GM19463 (cell line): ENCODE measurements at regions not wholly inside any gene's neighbourhood (a gene's known extent, or its start where the extent isn't known, plus 50 kb on each side); places are given as distances from the start of the nearest gene placed in this dataset.
"Not testable (repeated sequence)": the region's sequence is repeated elsewhere in the genome, so short reads cannot be mapped to it uniquely, and the experiment has no call there.

ENCODE experiments used
- ATAC-seq: cut with Tn5 transposase; IDR thresholded peaks from one replicate; pipeline ENCODE4 v1.9.1; 2021; ENCODE audit warnings: mild to moderate bottlenecking, moderate library complexity; ENCODE audit not compliant: unreplicated experiment

DNA sequence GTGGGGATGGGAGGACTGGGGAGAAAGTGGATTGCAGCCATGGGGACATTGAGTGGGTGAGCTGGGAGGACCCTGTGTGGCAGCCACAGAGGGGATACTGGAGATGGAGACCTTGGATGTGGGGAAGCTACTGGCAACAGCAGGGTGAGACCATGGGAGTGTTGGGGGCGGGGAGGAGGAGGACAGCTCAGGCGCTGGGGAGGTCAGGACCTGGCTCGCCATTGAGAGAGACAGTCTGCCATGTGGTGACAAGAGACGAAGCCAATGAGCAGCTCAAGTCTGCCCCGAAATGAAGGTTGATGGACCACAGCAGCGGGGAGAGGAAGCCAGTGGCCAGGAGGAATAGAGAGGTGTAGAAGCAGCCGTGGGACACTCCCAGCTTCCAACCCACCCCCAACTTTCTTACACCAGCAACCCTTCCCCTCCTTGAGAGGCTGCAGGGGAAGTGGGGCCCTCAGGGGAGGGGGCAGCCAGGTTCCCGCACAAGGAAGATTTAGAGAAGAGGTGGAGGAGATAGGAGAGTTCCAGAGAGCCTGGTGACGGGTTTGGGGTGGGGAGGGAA lies 118.1 kb downstream of the ASB7 start:
- no peak for ATAC-seq

DNA sequence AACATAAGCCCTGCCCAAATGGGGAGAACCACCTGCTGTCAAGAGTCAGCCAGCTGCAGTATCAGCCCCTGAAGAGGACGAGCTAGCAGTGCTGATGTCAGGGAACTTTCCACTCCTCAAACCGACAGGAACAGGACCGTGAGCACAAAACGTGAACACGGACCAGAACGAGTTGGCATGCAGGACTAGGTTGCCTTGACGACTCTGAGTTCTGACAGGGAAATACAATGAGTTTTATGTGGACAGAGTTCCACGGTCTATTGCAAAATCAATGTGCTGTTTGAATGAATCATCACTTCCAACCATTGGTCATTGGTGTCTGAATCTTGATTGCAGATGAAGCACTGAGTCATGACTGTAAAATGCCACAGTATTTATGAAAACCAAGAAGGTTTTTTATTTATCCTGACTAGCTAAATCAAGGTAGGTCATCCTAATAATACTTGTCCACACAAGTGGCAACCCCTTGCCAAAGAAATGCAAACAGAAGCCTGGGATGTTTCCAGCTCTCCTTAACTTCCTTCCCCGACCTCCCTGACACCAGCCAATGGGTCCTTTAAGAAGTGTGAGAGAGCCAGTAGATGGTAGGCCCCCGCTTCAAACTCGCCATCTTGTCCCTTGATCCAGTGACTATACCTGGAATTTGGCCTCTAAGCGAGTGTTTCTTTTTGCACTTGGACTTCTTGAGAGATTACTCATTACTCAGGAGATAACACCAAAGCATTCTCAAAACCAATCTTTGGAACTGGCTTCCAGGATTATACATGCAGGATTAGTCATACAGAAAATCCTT lies 119.6 kb downstream of the ASB7 start:
- no peak for ATAC-seq

- ATAC-seq, result no peak
Measured at GRCh38 chr15:100722551-100723314, 120.3 kb downstream of the ASB7 start.

DNA sequence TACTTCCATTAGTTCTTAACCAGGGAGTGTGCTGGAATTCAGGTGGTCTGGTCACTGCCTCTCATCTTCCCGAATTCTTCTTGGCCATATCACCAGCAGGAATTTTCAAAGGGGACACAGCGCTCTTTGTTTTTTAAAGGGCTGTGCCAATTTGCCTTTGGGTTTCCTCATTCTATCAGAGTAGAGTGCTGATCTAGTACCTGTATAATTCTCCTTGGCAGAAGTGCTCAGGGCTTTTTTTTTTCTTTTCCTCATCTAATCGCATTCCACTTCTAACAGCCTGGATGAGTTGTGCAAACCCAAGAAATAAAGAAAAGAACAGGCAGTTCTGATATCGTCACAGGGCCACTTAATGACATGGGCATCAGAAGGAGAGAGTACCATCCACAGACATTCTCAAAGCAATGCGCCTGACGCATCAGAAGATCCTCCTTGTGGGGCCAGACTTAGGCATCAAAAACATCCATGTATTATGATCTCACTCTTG lies 121.0 kb downstream of the ASB7 start:
- no peak for ATAC-seq

DNA sequence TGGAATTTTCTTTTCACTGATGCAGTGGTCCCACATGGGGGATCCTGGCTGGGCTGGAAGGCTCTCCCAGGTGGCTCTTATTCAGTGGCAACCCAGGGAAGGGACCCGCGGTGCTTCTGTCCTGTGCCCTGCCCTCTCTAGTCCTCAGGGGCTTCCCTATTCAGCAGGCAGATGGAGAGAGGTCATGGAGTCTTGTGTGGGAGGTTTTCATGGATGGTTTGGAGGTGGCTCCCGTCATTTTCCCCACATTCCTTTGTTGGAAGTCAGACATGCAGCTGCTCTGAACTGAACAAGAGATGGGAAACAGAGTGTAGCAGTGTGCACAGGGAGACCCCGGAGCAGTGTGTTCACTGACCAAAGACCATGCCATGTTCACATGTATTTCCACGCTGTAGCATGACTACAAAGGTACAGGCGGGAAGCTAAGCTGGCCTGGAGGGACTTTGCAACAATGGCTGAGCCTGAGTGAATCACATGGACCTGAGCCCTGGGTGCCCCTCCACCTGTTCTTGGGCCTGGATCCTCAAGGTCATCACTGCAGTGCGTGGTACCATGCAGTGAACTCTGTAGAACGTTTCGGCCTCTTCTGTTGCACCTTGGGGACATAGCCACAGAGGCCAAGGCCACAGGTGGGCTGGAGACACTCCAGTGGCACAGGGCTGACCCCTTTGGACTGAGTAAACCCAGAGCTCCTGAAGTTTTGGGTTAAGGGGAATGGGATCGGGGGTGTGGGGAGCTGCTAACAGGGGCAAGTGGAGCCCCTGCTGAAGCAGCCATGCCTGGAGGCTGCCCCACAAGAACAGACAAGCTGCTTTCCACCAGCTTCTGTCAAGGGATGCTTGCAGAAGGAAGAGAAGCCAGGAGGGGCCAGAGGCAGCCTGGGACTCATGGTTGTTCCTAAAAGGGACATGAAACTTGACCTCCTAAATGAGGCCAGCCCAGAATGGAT lies 123.0 kb downstream of the ASB7 start:
- no peak for ATAC-seq

DNA sequence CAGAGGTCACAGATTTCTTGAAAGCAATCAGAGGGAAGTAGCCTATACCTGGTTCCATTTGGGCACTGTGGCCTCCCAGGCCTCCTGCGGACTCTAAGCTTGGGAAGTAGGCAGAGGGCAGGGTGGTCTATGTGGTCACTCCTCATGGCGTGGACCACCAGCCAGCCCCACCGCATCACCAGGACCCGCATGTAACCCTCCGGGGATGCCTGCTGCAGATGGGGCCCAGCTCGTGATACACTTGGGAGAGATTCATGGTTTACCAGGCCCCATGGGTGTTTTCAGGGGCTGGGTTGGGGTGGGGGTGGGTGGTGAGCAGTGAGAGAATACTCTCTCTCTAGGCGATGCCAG lies 123.7 kb downstream of the ASB7 start:
- ATAC-seq, result no peak

GRCh38 chr15:100726421-100727190 lies 124.2 kb downstream of the ASB7 start:
- no peak for ATAC-seq

DNA sequence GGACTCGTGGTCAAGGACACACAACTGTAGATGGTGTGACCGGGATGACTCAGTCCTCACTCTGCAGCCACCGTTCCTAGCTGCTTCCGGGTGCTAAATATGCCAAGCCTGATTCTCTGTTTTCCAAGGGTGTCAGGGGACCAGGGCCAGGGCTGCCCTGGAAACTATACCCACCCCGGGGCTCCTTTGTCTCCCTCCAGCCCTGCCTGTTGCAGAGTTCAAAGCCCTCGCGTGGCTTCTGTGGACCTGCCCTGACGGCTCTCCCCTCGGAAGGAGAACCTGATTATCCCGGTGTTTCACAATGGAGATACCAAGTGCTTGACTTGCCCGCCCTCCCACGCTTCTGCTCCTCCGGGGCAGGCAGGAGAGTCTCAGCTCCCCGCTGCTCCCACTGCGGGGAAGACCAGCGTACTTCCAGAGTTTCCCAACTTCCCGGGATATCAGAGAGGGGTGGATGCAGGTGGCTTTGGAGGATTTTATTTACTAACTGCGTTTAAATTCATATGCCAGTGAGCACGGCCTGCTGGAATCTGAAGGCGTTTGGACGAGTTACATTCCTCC lies 125.0 kb downstream of the ASB7 start:
- no peak for ATAC-seq

DNA sequence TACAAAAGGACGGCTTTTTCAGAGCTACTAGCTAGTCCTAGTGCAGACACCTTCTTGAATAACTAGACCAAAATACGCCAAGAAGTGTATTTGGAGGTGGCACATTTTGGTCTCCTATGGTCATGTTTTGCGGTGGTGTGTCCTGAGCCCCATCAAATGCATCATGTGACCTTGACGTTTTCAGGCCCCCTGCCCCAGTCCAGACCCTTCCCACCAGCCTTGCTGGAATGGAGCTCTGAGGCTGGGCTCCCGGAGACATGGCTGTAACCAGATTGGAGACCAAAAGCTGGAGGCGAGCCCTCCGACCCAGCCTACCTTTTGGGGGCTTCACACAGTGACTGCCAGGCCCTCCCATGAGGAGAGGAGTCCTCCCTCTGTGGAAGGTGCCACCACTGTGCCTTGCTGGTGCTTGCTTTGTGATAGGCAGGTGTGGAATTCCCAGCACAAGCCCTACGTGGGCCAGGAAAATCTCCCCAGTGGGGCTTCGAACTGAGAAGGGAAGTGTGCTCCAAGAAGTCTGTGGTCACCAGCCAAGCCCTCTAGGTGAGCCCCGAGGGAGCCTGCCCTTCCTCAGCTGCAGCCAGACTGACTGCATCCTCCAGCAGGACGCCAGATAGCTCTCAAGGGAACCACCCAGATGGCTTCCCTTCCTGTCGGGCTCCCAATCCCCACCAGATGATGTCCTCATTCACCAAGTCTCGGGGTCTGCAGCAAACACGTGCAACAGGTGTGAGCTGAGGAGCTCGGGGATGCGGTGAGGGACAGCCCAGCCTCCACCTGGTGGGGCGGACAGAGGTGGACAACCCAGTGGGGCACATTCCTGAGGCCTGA lies 126.2 kb downstream of the ASB7 start:
- ATAC-seq, result no peak

GRCh38 chr15:100729461-100729860 lies 127.1 kb downstream of the ASB7 start:
- ATAC-seq, result no peak

GRCh38 chr15:100730129-100730528 lies 127.7 kb downstream of the ASB7 start:
- ATAC-seq, result no peak

GRCh38 chr15:100730655-100731266 lies 128.4 kb downstream of the ASB7 start:
- ATAC-seq, result no peak

- ATAC-seq, result no peak
Measured at GRCh38 chr15:100731267-100732152, 129.1 kb downstream of the ASB7 start.

GRCh38 chr15:100732211-100733055 lies 130.0 kb downstream of the ASB7 start:
- no peak for ATAC-seq

DNA sequence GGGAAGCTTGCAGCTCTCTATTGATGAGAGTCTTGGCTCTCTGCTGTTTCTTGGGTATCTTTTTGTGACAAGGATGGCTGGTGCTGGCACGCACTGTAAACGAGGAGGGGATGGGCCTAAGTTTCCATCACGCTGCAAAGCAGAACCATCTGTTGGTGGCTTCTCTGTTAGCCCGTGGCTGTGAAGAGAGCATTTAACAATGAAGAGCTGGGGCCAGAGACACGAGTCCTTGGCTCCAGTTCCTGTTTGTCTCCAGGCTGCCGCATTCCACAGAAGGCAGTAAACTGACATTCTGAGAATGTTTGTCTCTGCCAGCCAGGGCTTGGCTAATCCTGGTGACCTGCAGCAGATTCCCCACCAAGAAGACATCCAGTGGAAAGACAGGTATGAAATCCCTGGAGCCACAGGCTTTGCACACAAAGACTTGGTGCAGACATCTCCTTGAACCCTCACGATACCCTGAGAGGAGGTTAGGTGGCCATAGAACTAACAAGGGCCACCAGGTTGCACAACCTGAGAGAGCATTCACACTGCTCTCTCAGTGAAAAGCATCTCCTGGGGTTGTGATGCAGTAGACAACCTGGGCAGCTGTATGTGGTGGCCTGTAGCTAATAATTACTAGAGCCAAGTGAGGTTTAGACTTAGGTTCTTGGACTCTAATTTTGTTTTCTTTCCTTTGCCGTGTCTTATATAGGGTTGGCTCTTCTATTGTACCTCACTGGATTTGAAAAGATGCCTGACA lies 130.9 kb downstream of the ASB7 start:
- no peak for ATAC-seq

GRCh38 chr15:100733843-100734185 lies 131.4 kb downstream of the ASB7 start:
- ATAC-seq, result not testable (repeated sequence)
